Mucosa of gallbladder (tissue), 1 donor: ENCODE measurements at regions not wholly inside any gene's neighbourhood (a gene's known extent, or its start where the extent isn't known, plus 50 kb on each side); places are given as distances from the start of the nearest gene placed in this dataset.

Experiments used
- DNase-seq: peaks from one replicate; pipeline ENCODE4 v3.0.0-alpha.2; 2020; ENCODE audit warnings: low spot score
- donor health status: DM: no; HTN: no; CAD: no.

GRCh38 chr20:60316476-60317158 lies 358.4 kb downstream of the CDH26 start:
- no peak for DNase-seq

- DNase-seq = no peak
These were observed 359.2 kb downstream of the CDH26 start for GRCh38 chr20:60317401-60317800.

- no peak for DNase-seq
These were observed 363.4 kb downstream of the CDH26 start for GRCh38 chr20:60321601-60322000.

- DNase-seq = no peak
These were observed 368.6 kb downstream of the CDH26 start for GRCh38 chr20:60326821-60327220.

GRCh38 chr20:60327971-60328660 lies 369.9 kb downstream of the CDH26 start:
- no peak for DNase-seq

- DNase-seq = no peak
These were observed 372.2 kb downstream of the CDH26 start for GRCh38 chr20:60330461-60330860.

- no peak for DNase-seq
These were observed 373.6 kb downstream of the CDH26 start for GRCh38 chr20:60331688-60332300.

GRCh38 chr20:60332523-60332922 lies 374.3 kb downstream of the CDH26 start:
- DNase-seq = no peak

- DNase-seq = no peak
These were observed 376.7 kb downstream of the CDH26 start for GRCh38 chr20:60334911-60335310.

GRCh38 chr20:60338556-60338955 lies 380.3 kb downstream of the CDH26 start:
- no peak for DNase-seq

GRCh38 chr20:60339738-60340137 lies 381.5 kb downstream of the CDH26 start:
- no peak for DNase-seq

- DNase-seq = no peak
These were observed 382.0 kb downstream of the CDH26 start for GRCh38 chr20:60340232-60340631.

GRCh38 chr20:60341062-60341461 lies 382.8 kb downstream of the CDH26 start:
- DNase-seq = peak; percentile 21

GRCh38 chr20:60345106-60345505 lies 386.9 kb downstream of the CDH26 start:
- no peak for DNase-seq

GRCh38 chr20:60349418-60349817 lies 391.2 kb downstream of the CDH26 start:
- DNase-seq = no peak

GRCh38 chr20:60352017-60352416 lies 393.8 kb downstream of the CDH26 start:
- no peak for DNase-seq

- DNase-seq = no peak
These were observed 394.4 kb downstream of the CDH26 start for GRCh38 chr20:60352596-60352995.

- DNase-seq = no peak
These were observed 395.9 kb downstream of the CDH26 start for GRCh38 chr20:60354024-60354580.

GRCh38 chr20:60358101-60358500 lies 399.9 kb downstream of the CDH26 start:
- no peak for DNase-seq

GRCh38 chr20:60359010-60359409 lies 400.8 kb downstream of the CDH26 start:
- no peak for DNase-seq

GRCh38 chr20:60361761-60362395 lies 403.7 kb downstream of the CDH26 start:
- no peak for DNase-seq

GRCh38 chr20:60362531-60362930 lies 404.3 kb downstream of the CDH26 start:
- no peak for DNase-seq
